KBM-7 (cell line): ENCODE measurements at regions not wholly inside any gene's neighbourhood (a gene's known extent, or its start where the extent isn't known, plus 50 kb on each side); places are given as distances from the start of the nearest gene placed in this dataset.
"Not testable (repeated sequence)": the region's sequence is repeated elsewhere in the genome, so short reads cannot be mapped to it uniquely, and the experiment has no call there.

Source experiments
- DNase-seq: peaks from one replicate; pipeline ENCODE4 v3.0.0-alpha.2; 2015
- in situ Hi-C: fragments of 300-500 bp; cut with MboI; formaldehyde crosslinking; loops from 2 replicates; pipeline ENCODE4 v1.14.3; 2020; ENCODE audit warnings: low sequenced_read_pairs, low pct_unique_long_range_greater_than_20kb, mixed read lengths

- in situ Hi-C loops, DNase-seq: not testable (repeated sequence)
Observed at GRCh38 chr4:9110700-9111099, 59.5 kb upstream of the FAM90A26 start.

- in situ Hi-C loops, DNase-seq: not testable (repeated sequence)
Observed at GRCh38 chr4:9103148-9103524, 67.1 kb upstream of the FAM90A26 start.

GRCh38 chr4:9102471-9103147 is 67.6 kb upstream of the FAM90A26 start:
- DNase-seq, in situ Hi-C loops: not testable (repeated sequence)

- in situ Hi-C loops, DNase-seq: not testable (repeated sequence)
Observed at GRCh38 chr4:9096330-9096729, 73.9 kb upstream of the FAM90A26 start.

GRCh38 chr4:9078796-9079195 is 91.4 kb upstream of the FAM90A26 start:
- in situ Hi-C loops, result not testable (repeated sequence)

GRCh38 chr4:9076974-9077373 is 93.2 kb upstream of the FAM90A26 start:
- DNase-seq, in situ Hi-C loops: not testable (repeated sequence)

More at GRCh38 chr4:9078796-9079195, 91.4 kb upstream of the FAM90A26 start:
- DNase-seq, result not testable (repeated sequence)

GRCh38 chr4:9076486-9076885 is 93.7 kb upstream of the FAM90A26 start:
- DNase-seq, in situ Hi-C loops: not testable (repeated sequence)

GRCh38 chr4:9073371-9073770 is 96.8 kb upstream of the FAM90A26 start:
- DNase-seq, in situ Hi-C loops: not testable (repeated sequence)

- DNase-seq, in situ Hi-C loops: not testable (repeated sequence)
Observed at GRCh38 chr4:9072521-9073220, 97.5 kb upstream of the FAM90A26 start.

GRCh38 chr4:9067923-9068322 is 102.3 kb upstream of the FAM90A26 start:
- in situ Hi-C loops, DNase-seq: not testable (repeated sequence)

GRCh38 chr4:9063612-9064011 is 106.6 kb upstream of the FAM90A26 start:
- DNase-seq, in situ Hi-C loops: not testable (repeated sequence)

GRCh38 chr4:9024866-9025265 is 145.3 kb upstream of the FAM90A26 start:
- in situ Hi-C loops, DNase-seq: not testable (repeated sequence)

- in situ Hi-C loops, DNase-seq: not testable (repeated sequence)
Observed at GRCh38 chr4:9009792-9010191, 138.2 kb upstream of the HMX1 start.

GRCh38 chr4:9008407-9008806 is 136.8 kb upstream of the HMX1 start:
- in situ Hi-C loops, DNase-seq: not testable (repeated sequence)

- in situ Hi-C loops, DNase-seq: not testable (repeated sequence)
Observed at GRCh38 chr4:9001153-9001552, 129.5 kb upstream of the HMX1 start.

GRCh38 chr4:9000505-9001001 is 128.9 kb upstream of the HMX1 start:
- peak; percentile 62 for DNase-seq
- in situ Hi-C loops, result not testable (repeated sequence)

GRCh38 chr4:8992981-8993380 is 121.3 kb upstream of the HMX1 start:
- in situ Hi-C loops, DNase-seq: not testable (repeated sequence)

GRCh38 chr4:8991449-8991848 is 119.8 kb upstream of the HMX1 start:
- DNase-seq, in situ Hi-C loops: not testable (repeated sequence)

- DNase-seq, in situ Hi-C loops: not testable (repeated sequence)
Observed at GRCh38 chr4:8990341-8990740, 118.7 kb upstream of the HMX1 start.

- in situ Hi-C loops, DNase-seq: not testable (repeated sequence)
Observed at GRCh38 chr4:8985786-8986185, 114.1 kb upstream of the HMX1 start.
